ENCODE measurements at regions not wholly inside any gene's neighbourhood (a gene's known extent, or its start where the extent isn't known, plus 50 kb on each side); places are given as distances from the start of the nearest gene placed in this dataset.

DNA sequence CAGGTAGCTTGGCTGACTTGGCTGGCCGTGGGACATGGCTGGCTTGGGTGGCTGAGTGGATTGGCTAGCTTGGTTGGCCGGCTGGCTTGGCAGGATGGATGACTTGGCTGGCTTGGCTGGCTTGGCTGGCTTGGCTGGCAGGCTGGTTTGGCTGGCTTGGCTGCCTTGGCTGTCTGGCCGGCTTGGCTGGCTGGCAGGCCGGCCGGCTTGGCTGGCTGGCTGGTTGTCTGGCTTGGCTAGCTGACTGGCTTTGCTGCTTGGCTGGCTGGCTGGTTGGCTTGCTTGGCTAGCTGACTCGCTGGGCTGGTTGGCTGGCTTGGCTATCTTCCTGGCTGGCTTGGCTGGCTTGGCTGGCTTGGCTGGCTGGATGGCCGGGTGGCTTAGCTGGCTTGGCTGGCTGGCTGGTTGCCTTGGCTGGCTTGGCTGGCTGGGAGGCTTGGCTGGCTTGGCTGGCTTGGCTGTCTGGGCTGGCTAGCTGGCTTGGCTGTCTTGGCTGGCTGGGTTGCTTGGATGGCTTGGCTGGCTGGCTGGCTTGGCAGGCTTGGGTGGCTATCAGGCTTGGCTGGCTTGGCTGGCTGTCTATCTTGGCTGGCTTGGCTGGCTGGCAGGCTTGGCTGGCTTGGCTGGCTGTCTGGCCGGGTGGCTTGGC is 129.7 kb upstream of the FAM72C start:
- TF ChIP-seq, protein P1, sequence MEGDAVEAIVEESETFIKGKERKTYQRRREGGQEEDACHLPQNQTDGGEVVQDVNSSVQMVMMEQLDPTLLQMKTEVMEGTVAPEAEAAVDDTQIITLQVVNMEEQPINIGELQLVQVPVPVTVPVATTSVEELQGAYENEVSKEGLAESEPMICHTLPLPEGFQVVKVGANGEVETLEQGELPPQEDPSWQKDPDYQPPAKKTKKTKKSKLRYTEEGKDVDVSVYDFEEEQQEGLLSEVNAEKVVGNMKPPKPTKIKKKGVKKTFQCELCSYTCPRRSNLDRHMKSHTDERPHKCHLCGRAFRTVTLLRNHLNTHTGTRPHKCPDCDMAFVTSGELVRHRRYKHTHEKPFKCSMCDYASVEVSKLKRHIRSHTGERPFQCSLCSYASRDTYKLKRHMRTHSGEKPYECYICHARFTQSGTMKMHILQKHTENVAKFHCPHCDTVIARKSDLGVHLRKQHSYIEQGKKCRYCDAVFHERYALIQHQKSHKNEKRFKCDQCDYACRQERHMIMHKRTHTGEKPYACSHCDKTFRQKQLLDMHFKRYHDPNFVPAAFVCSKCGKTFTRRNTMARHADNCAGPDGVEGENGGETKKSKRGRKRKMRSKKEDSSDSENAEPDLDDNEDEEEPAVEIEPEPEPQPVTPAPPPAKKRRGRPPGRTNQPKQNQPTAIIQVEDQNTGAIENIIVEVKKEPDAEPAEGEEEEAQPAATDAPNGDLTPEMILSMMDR (IDR thresholded peaks at IDR 0.05) = no peak
- TF ChIP-seq POLR2A (IDR thresholded peaks at IDR 0.05) = no peak
